ENCODE measurements at regions not wholly inside any gene's neighbourhood (a gene's known extent, or its start where the extent isn't known, plus 50 kb on each side); places are given as distances from the start of the nearest gene placed in this dataset.

DNA sequence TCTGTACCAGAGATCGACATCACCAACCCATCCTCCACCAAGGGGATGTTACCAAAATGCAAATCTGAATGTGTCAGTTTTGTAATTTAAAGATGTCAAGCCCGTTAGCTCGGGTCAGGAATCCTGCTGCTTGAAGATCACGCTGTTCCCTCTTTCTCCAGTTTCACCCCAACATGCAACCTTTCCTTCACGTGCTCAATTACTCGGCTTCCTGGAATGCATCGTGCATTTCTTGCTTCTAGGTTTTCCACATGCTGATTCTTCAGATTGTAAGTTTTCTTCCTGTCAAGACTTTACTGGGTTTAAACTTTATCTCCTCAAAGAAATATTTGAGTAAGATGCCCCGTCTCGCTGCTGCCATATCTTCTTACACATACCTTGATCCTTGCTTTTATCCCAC lies 209.5 kb upstream of the SNX2 start:
- TF ChIP-seq, protein P1, sequence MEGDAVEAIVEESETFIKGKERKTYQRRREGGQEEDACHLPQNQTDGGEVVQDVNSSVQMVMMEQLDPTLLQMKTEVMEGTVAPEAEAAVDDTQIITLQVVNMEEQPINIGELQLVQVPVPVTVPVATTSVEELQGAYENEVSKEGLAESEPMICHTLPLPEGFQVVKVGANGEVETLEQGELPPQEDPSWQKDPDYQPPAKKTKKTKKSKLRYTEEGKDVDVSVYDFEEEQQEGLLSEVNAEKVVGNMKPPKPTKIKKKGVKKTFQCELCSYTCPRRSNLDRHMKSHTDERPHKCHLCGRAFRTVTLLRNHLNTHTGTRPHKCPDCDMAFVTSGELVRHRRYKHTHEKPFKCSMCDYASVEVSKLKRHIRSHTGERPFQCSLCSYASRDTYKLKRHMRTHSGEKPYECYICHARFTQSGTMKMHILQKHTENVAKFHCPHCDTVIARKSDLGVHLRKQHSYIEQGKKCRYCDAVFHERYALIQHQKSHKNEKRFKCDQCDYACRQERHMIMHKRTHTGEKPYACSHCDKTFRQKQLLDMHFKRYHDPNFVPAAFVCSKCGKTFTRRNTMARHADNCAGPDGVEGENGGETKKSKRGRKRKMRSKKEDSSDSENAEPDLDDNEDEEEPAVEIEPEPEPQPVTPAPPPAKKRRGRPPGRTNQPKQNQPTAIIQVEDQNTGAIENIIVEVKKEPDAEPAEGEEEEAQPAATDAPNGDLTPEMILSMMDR (IDR thresholded peaks at IDR 0.05; ENCODE audit: extremely low read depth in 1 of 2, insufficient read depth in 1 of 2, low read depth in 1 of 2, low read length in 2 of 2), result no peak
- no peak for TF ChIP-seq POLR2A (IDR thresholded peaks at IDR 0.05; ENCODE audit: low read depth, low read length)
- no peak for TF ChIP-seq EZH2 (IDR thresholded peaks at IDR 0.05; ENCODE audit: borderline replicate concordance, low read depth, low read length, severe bottlenecking)
- TF ChIP-seq POLR2AphosphoS5 (IDR thresholded peaks at IDR 0.05; ENCODE audit: insufficient read depth, low read depth, low read length), result no peak
- TF ChIP-seq, protein P2, sequence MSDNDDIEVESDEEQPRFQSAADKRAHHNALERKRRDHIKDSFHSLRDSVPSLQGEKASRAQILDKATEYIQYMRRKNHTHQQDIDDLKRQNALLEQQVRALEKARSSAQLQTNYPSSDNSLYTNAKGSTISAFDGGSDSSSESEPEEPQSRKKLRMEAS (IDR thresholded peaks at IDR 0.05; ENCODE audit: insufficient read depth, insufficient read length), result no peak
